ENCODE measurements at regions not wholly inside any gene's neighbourhood (a gene's known extent, or its start where the extent isn't known, plus 50 kb on each side); places are given as distances from the start of the nearest gene placed in this dataset.
A peak's percentile ranks its signal among the peaks of the same experiment; 100 is the strongest.
"Not testable (repeated sequence)": the region's sequence is repeated elsewhere in the genome, so short reads cannot be mapped to it uniquely, and the experiment has no call there.

GRCh38 chr11:130526846-130527245, 78.4 kb downstream of the ADAMTS15 start:
- no peak for DNase-seq

GRCh38 chr11:130527636-130528297, 79.3 kb downstream of the ADAMTS15 start:
- DNase-seq, result no peak

GRCh38 chr11:130528298-130529261, 80.1 kb downstream of the ADAMTS15 start:
- DNase-seq, result no peak

- DNase-seq, result no peak
Observed at GRCh38 chr11:130529366-130529765, 80.9 kb downstream of the ADAMTS15 start.

GRCh38 chr11:130531061-130531460, 82.6 kb downstream of the ADAMTS15 start:
- DNase-seq, result no peak

GRCh38 chr11:130533113-130533798, 84.8 kb downstream of the ADAMTS15 start:
- peak; percentile 88 for DNase-seq

- no peak for DNase-seq
Observed at GRCh38 chr11:130533871-130534270, 85.4 kb downstream of the ADAMTS15 start.

- DNase-seq, result no peak
Observed at GRCh38 chr11:130534551-130534950, 86.1 kb downstream of the ADAMTS15 start.

- no peak for DNase-seq
Observed at GRCh38 chr11:130535520-130535919, 87.1 kb downstream of the ADAMTS15 start.

GRCh38 chr11:130536106-130537040, 87.9 kb downstream of the ADAMTS15 start:
- DNase-seq, result no peak

- DNase-seq, result not testable (repeated sequence)
Observed at GRCh38 chr11:130539680-130540079, 91.2 kb downstream of the ADAMTS15 start.

- DNase-seq, result no peak
Observed at GRCh38 chr11:130544266-130544665, 95.8 kb downstream of the ADAMTS15 start.

- no peak for DNase-seq
Observed at GRCh38 chr11:130545449-130546072, 97.1 kb downstream of the ADAMTS15 start.

- no peak for DNase-seq
Observed at GRCh38 chr11:130546438-130546837, 98.0 kb downstream of the ADAMTS15 start.

GRCh38 chr11:130546901-130547694, 98.7 kb downstream of the ADAMTS15 start:
- no peak for DNase-seq

GRCh38 chr11:130547761-130548490, 99.5 kb downstream of the ADAMTS15 start:
- DNase-seq, result no peak

- DNase-seq, result no peak
Observed at GRCh38 chr11:130548491-130548833, 100.0 kb downstream of the ADAMTS15 start.

- no peak for DNase-seq
Observed at GRCh38 chr11:130549393-130549999, 101.1 kb downstream of the ADAMTS15 start.

- no peak for DNase-seq
Observed at GRCh38 chr11:130550150-130550549, 101.7 kb downstream of the ADAMTS15 start.

- no peak for DNase-seq
Observed at GRCh38 chr11:130550984-130551383, 102.5 kb downstream of the ADAMTS15 start.
